Osteocyte (in vitro differentiated cells): ENCODE measurements at regions not wholly inside any gene's neighbourhood (a gene's known extent, or its start where the extent isn't known, plus 50 kb on each side); places are given as distances from the start of the nearest gene placed in this dataset.

Experiments
- DNase-seq: peaks from one replicate; pipeline ENCODE4 v3.0.0; 2021; ENCODE audit warnings: mixed read lengths; ENCODE audit not compliant: unreplicated experiment; ENCODE audit errors: extremely low spot score
- H3K27ac Mint-ChIP-seq: one replicate; pipeline ENCODE4 v1.8.0; 2021; ENCODE audit warnings: mild to moderate bottlenecking, mixed read lengths; ENCODE audit not compliant: unreplicated experiment
- H3K27me3 Mint-ChIP-seq: one replicate; pipeline ENCODE4 v1.8.0; 2021; ENCODE audit warnings: mixed read lengths; ENCODE audit not compliant: unreplicated experiment
- H3K36me3 Mint-ChIP-seq: one replicate; pipeline ENCODE4 v1.8.0; 2021; ENCODE audit warnings: mixed read lengths; ENCODE audit not compliant: unreplicated experiment
- H3K4me1 Mint-ChIP-seq: one replicate; pipeline ENCODE4 v1.8.0; 2021; ENCODE audit warnings: mixed read lengths; ENCODE audit not compliant: unreplicated experiment
- H3K4me3 Mint-ChIP-seq: one replicate; pipeline ENCODE4 v1.8.0; 2021; ENCODE audit warnings: mild to moderate bottlenecking, moderate library complexity, mixed read lengths; ENCODE audit not compliant: unreplicated experiment
- H3K9me3 Mint-ChIP-seq: one replicate; pipeline ENCODE4 v1.8.0; 2021; ENCODE audit warnings: mixed read lengths; ENCODE audit not compliant: unreplicated experiment
- TF ChIP-seq, protein P1 (sequence below): fragments of 200-600 bp; sonication (generic); IDR thresholded peaks from 2 replicates; pipeline ENCODE4 v1.5.0; 2021; ENCODE audit warnings: antibody characterized with exemption, mild to moderate bottlenecking, moderate library complexity

DNA sequence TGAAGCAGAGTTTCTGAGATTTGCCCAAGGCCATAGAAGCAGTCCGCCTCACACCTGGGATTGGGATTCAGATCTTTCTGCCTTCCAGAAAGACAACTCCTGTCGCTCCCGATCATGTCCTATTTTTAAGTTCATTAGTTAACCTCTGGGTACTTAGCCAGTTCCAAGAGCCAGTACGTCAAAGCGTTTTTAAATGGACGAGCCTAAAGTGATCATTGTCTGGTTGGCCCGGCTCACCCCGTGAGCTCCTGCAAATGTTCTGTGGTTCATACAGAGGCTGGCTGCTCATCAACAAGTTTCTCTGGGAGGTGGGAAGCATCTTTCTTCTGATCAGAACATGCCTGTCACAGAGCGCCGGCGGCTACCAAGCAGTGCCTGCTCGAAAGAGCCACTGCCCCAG, 554.5 kb upstream of the WWC1 start:
- DNase-seq = no peak
- Mint-ChIP-seq H3K4me1 (no peaks in the 10 kb centered on the region), H3K4me3 (no peak overlapping the region), H3K27ac (no peak overlapping the region), H3K36me3 (no peaks in the 10 kb centered on the region), H3K27me3 (no peaks in the 10 kb centered on the region), H3K9me3 (no peaks in the 10 kb centered on the region)
- TF ChIP-seq, protein P1, sequence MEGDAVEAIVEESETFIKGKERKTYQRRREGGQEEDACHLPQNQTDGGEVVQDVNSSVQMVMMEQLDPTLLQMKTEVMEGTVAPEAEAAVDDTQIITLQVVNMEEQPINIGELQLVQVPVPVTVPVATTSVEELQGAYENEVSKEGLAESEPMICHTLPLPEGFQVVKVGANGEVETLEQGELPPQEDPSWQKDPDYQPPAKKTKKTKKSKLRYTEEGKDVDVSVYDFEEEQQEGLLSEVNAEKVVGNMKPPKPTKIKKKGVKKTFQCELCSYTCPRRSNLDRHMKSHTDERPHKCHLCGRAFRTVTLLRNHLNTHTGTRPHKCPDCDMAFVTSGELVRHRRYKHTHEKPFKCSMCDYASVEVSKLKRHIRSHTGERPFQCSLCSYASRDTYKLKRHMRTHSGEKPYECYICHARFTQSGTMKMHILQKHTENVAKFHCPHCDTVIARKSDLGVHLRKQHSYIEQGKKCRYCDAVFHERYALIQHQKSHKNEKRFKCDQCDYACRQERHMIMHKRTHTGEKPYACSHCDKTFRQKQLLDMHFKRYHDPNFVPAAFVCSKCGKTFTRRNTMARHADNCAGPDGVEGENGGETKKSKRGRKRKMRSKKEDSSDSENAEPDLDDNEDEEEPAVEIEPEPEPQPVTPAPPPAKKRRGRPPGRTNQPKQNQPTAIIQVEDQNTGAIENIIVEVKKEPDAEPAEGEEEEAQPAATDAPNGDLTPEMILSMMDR = no peak

DNA sequence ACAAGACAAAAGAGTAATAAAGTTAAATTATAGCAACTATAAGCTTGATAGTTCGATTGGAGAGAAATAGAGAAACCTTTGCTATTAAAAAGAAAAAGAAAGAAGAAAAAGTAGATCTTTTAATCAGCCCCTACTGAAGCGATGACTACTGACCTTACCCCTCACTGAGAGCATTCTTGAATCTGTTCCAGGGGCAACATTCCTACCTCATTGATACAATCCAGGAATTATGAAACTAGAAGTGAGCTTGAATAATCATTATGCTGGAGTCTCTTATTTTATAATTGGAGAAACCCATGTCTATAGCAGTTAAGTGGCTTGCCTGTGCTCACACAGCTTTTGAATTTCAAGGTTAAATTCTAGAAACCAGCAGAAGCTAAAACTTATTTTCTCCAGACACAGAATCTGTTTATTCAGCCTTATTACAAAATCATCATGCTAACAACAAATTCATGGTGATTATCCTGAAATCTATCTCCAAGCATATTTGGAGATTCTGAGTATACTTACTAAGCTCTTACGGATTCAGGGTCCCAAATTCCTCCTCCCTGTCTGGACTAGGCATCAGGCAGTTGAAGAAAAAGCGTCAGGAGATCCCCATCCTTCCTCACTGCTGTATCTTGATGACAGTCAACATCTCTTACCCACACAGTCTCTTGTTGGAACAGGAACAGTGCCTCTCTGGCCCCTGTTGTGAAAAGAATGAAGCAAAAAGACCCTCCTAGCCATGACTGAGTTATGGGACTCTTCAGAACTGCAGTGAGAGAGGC, 547.6 kb upstream of the WWC1 start:
- no peaks in the 10 kb centered on the region for H3K9me3 Mint-ChIP-seq
- H3K36me3 Mint-ChIP-seq = peaks cover 4% of the 10 kb centered on the region
- TF ChIP-seq, protein P1 = no peak
- H3K4me1 Mint-ChIP-seq = peaks cover 20% of the 10 kb centered on the region
- H3K27ac Mint-ChIP-seq = no peak overlapping the region
- no peak for DNase-seq
- peaks cover 5% of the 10 kb centered on the region for H3K27me3 Mint-ChIP-seq
- H3K4me3 Mint-ChIP-seq = no peak overlapping the region

DNA sequence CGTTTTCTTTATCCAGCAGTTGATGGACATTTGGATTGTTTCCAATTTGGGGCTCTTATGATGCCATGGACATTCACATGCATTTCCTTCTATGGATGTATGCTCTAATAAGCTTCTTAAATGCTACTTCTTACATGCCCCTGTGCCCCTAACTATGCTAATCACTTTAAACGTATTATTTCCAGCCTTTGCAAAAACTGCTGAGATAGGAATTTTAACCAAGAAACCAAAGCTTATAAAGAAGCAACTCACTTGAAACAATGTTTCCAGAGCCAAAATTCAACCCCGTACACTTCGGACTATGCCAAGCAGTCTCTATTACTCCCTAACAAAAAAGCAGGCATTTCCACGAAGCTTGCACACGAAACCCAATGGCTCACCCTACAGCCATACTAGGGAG, 545.6 kb upstream of the WWC1 start:
- Mint-ChIP-seq H3K36me3 (peaks cover 4% of the 10 kb centered on the region), H3K27me3 (peaks cover 5% of the 10 kb centered on the region), H3K9me3 (no peaks in the 10 kb centered on the region), H3K27ac (no peak overlapping the region), H3K4me1 (peaks cover 26% of the 10 kb centered on the region), H3K4me3 (no peak overlapping the region)
- TF ChIP-seq, protein P1 = no peak
- no peak for DNase-seq

DNA sequence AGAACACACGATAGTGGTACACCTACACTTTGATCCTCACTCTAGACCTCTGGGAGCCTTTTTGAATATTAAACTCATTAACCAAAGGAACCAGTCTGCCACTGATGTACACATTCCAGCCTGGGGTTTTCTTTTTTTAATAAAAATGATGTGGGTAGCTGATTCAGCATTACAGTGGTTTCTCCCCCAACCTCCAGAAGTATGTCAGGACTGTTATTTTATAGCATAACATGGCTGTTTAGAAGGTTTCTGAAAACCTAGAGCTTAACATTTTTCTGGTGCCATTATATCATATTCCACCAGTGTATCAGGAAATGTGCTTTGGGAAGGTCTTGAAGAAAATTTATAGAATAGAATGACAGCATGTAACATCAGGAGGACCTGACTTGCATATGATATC, 540.9 kb upstream of the WWC1 start:
- Mint-ChIP-seq H3K9me3 (no peaks in the 10 kb centered on the region), H3K27ac (peak overlapping the region; percentile 36), H3K36me3 (peaks cover 4% of the 10 kb centered on the region), H3K4me1 (peaks cover 41% of the 10 kb centered on the region), H3K27me3 (peaks cover 5% of the 10 kb centered on the region), H3K4me3 (no peak overlapping the region)
- no peak for DNase-seq
- TF ChIP-seq, protein P1 = no peak

DNA sequence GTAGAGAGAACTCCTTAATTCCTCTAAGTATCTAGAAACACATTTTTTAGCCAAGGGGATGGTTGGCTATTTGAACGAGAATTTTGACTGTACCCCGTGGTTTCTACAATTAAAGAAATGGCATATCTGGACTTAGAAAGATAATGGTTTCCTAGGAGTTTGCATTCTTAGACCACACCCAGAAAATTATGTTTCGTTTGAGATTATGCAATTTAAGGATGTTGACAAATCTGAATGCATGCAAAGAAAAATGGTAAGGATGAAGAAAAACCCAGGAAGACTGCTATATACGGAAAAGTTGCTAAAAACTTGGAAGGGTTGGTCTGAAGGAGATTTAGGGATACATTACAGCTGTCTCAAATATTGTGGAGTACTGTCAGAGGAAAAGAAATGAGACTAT, 538.5 kb upstream of the WWC1 start:
- TF ChIP-seq, protein P1 = no peak
- DNase-seq = no peak
- Mint-ChIP-seq H3K36me3 (peaks cover 2% of the 10 kb centered on the region), H3K27ac (no peak overlapping the region), H3K27me3 (peaks cover 2% of the 10 kb centered on the region), H3K4me3 (no peak overlapping the region), H3K4me1 (peaks cover 48% of the 10 kb centered on the region), H3K9me3 (no peaks in the 10 kb centered on the region)
